Skin epidermis (tissue), 12 donors: ENCODE measurements at regions not wholly inside any gene's neighbourhood (a gene's known extent, or its start where the extent isn't known, plus 50 kb on each side); places are given as distances from the start of the nearest gene placed in this dataset.
"Not testable (repeated sequence)": the region's sequence is repeated elsewhere in the genome, so short reads cannot be mapped to it uniquely, and the experiment has no call there.

Experiments used
- H3K27ac ChIP-seq, 21 experiments: fragments of 200-600 bp; sonication (generic) in 11 of 21; one replicate each; pipeline ENCODE4 v1.5.0; 2020; ENCODE audit warnings: mild to moderate bottlenecking in 3 of 21, inconsistent platforms in 2 of 21, moderate library complexity in 2 of 21
- H3K4me3 ChIP-seq, 7 experiments: fragments of 200-600 bp; sonication (generic) in 2 of 7; one replicate each; pipeline ENCODE4 v1.5.0; 2020; ENCODE audit warnings: inconsistent platforms in 2 of 7, mild to moderate bottlenecking in 2 of 7, moderate library complexity in 1 of 7

DNA sequence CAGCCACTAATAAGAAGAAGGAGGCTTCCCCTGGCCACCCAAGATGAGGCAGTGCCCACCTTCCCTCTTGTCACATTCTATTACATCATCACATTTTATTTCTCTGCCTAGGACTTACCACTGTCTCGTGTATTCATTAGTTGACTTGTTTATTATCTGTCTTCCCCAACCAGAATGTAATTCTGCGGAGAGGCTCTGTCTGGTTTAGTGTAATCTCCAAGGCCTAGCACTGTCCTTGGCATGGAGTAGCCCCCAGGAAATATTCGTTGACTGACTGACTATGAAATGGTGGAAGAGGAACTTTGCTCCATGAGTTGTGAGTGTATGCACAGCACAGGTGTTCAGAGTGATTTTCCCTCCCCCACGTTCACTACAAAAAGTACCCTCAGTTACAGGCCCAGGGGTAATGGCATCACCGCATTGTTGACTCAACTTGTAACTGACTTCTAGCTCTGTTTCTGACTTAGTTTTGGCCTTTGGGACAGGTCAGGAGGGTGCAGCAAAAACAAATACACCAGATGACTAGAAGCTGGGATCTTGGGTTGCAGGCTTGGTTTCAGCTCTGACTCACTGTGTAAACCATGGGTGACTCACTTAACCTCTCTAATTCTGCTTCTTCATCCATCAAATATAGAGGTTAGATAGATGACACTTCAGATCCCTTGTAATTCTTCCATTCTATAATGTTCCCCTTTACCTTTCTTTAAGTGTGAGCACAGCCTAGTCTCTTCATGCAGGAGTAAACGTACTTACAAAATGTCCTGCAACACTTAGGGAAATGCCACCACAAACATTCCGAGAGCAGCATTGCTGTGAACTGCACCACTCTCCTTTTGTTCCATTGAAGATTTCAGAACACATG lies 229.7 kb downstream of the KCNRG start:
- H3K27ac ChIP-seq: peak overlapping the region in 4 of 21 experiments; percentile 7 to 34 (median 20)
- H3K4me3 ChIP-seq: no peak overlapping the region

DNA sequence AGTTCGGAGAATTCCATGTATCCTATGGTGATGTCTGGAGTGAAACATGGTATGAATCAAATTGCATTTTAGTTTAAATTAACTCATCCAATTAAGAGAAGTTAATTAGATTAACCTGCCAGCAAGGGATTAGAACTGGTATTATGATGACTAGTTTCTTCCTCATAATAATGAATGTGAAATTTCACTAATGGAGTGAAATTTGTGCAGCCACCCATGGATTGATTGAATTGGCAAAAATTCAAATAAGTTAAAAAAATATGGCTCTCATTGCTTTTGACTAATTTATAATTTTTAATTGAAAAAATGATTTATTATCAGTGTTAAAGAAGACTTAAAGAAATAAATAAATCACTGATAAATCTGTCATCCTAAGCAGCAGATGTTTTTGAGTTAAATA lies 232.0 kb downstream of the KCNRG start:
- Histone ChIP-seq H3K4me3 (no peak overlapping the region), H3K27ac (no peak overlapping the region)

DNA sequence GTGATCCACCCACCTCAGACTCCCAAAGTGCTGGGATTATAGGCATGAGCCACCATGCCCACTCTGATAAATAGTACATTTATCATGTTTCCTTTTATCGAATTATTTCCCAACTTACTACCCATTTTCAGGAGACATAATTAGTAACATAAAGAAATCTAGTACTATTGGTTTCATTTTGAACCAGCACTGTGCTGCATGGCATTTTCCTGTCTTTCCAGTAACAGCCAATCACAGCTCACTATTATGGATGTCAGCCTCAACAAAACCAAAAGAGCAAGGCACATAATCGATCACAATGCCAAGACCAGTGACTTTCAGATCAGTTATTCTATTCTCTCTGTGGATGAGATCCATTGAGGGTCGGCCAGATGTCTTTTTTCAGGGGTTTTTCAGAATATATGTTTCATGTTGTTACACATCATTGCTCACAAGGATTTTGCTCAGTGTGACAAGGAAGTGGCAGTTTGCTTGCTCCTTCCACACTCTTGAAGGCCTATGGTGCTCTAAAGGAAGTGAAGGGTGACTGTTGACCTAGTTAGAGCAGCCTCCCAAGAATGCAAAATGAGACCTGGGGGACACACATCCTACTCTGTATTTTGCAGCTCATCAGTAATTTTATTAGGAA lies 233.4 kb downstream of the KCNRG start:
- H3K4me3 ChIP-seq: no peak overlapping the region
- peak overlapping the region in 1 of 21 experiments; percentile 23 for H3K27ac ChIP-seq

DNA sequence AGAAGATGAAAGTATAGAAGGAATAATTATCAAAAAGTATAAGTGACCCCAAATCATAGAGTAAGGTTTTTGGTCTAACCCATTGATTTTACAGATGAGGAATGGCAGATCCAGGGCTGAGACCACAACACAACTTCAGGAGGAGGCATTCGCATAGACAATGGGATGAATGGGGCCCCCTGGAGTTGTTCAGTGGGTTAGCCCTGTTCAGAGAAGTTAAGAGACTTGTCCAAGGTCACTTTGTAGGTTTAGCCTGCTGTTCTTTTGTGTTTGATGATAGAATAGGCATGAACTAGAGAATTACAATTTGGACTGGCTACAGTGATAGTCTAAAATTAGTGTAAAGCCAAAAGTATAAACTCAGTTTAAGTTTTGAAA lies 233.9 kb downstream of the KCNRG start:
- no peak overlapping the region for H3K27ac ChIP-seq
- no peak overlapping the region for H3K4me3 ChIP-seq

DNA sequence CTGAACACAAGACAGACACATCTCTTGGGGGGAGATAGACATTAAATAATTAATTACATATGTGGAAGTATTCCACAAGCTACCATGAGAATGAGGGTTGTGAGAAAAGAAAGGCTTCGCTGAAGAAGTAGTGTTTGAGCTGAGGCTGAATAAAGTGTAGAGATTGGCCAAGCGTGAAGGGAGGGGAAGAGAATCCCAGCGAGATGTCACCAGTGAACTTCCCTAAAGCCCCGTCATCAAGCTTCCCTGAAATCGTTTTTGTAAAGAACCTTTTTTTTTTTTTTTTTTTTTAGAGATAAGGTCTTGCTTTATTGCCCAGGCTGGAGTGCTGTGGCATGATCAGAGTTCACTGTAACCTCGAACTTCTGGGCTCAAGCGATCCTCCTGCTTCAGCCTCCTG lies 235.2 kb downstream of the KCNRG start:
- no peak overlapping the region for H3K4me3 ChIP-seq
- no peak overlapping the region for H3K27ac ChIP-seq

- Histone ChIP-seq H3K4me3 (no peak overlapping the region), H3K27ac (peak overlapping the region in 3 of 21 experiments; percentile 13 to 67 (median 24))
Observed at GRCh38 chr13:50255639-50256038, 240.4 kb downstream of the KCNRG start.

GRCh38 chr13:50256536-50257321 lies 241.5 kb downstream of the KCNRG start:
- H3K27ac ChIP-seq: peak overlapping the region in 1 of 21 experiments; percentile 67
- H3K4me3 ChIP-seq: not testable (repeated sequence)

DNA sequence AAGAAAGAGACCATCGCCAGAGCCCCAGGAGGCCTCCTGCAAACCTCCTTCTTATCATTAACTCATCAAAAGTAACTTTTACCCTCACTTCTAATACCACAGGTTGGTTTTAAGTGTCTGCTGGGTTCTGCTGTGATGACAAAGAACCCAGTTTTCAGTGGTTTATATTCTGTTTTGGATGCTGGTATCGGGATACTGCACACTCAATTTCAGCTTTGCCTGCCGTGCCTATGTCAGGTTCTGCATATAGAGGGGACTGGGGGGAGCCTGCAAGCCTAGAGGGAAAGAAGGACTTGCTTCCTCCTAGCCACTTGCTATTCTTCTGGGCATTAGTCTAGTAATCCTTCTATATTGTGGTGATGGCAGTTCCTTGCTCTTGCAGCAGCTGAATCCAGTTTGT lies 242.4 kb downstream of the KCNRG start:
- Histone ChIP-seq H3K27ac (peak overlapping the region in 2 of 21 experiments; percentile 29 to 67), H3K4me3 (no peak overlapping the region)

DNA sequence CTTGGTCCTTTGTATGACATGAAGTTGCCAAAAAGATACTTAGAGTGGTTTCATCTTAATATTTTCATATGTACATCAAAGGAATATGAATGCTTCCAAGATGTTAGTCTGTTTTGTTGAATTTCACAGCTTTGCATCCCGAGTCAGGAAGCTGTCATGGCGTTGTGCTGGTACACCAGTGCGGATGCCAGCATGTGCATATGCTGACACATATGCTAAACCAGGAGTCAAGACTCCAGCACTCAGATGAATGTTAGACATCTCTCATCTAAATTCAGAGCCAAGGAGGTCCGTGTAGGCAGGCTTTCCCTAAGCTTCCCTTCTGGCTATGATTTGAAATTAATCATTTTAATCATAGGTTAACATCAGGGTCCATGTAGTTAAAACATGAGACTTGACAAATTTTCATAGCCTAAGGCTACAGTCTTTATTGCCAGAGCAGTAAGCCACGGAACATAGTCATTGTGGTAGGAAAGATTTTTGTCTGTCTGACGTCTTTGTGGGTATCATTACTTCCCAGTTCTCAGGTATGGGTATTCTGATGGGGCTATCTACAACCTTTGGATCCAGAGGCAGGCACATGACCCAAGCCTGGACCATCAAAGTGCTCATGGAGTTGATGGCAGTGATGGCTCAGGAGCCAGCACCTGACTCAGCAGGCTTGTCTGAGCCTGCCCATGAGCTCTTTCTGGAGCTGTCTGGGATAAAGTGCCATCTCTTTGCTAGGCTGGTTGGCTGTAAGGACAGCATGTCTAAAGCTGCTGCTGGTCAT lies 246.1 kb downstream of the KCNRG start:
- Histone ChIP-seq H3K27ac (no peak overlapping the region), H3K4me3 (no peak overlapping the region)

GRCh38 chr13:50267066-50267465 lies 251.8 kb downstream of the KCNRG start:
- Histone ChIP-seq H3K27ac (no peak overlapping the region), H3K4me3 (no peak overlapping the region)

- Histone ChIP-seq H3K4me3 (no peak overlapping the region), H3K27ac (no peak overlapping the region)
Observed at GRCh38 chr13:50267917-50268316, 252.7 kb downstream of the KCNRG start.

DNA sequence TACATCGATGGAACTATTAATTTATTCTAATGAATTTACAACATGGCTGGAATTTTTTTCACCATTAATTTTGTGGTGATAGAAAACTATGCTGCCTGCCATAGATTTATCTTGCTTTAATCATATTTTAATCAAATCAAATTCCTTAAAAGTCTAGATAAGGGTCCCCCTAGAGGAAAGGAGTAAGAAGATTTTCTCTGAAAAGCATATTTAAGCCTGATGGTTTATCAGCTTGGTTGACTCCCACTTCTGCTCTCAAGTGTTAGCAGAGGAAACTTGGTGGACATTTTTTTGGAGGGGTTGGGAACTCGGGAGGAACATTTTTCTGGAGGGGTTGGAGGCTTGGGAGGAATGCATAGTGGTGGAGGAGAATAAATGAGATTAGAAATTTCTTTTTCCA lies 253.3 kb downstream of the KCNRG start:
- Histone ChIP-seq H3K4me3 (no peak overlapping the region), H3K27ac (no peak overlapping the region)

DNA sequence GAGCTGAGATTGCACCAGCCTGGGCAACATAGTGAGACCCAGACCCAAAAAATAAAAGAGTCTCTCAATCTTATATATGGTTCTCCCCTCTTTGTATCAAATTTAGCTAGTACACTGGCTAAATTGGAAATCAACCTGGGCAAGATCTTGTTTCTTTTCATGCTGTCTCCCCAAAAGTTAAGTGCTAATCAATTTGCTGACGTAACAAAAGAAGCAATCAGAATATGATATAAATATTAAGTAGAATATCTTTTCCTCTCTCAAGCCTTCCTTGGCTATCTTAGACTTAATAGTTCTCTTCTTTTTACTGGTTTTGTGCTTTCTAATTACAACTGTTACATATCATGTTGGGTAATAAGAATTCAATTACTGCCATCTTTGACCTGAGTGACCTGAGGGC lies 258.9 kb downstream of the KCNRG start:
- H3K4me3 ChIP-seq: no peak overlapping the region
- no peak overlapping the region for H3K27ac ChIP-seq

- Histone ChIP-seq H3K27ac (no peak overlapping the region), H3K4me3 (no peak overlapping the region)
Observed at GRCh38 chr13:50275392-50276063, 260.3 kb downstream of the KCNRG start.

- Histone ChIP-seq H3K4me3 (no peak overlapping the region), H3K27ac (no peak overlapping the region)
Observed at GRCh38 chr13:50276550-50276949, 261.3 kb downstream of the KCNRG start.

DNA sequence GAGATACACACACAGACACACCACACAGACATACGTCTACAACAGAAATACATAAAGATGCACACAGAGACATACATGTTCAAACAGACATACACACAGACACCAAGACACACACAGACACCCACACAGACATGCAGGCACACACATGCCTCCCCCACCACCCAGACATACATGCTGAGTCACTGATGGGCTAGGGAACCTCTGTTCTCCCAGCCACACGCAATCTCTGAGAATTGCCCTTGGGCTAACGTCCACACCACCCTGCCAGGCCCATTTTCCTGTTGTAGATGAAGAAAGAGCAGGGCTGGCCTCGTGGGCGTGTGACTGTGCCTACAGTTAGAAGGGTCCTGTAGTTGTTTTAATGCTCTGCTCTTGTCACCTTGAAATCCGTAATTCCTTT lies 261.9 kb downstream of the KCNRG start:
- no peak overlapping the region for H3K4me3 ChIP-seq
- H3K27ac ChIP-seq: no peak overlapping the region

DNA sequence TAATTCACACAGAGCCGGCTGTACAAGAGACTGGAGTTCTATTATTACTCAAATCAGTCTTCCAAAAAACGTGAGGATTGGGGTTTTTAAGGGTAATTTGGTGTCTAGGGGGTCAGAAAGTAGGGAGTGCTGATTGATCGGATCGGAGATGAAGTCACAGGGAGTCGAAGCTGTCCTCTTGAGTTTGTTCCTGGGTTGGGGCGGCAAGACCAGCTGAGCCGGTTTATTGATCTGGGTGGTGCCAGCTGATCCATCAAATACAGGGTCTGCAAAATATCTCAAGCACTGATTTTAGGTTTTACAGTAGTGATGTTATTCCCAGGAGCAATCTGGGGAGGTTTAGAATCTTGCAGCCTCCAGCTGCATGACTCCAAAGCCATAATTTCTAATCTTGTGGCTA lies 262.7 kb downstream of the KCNRG start:
- Histone ChIP-seq H3K4me3 (no peak overlapping the region), H3K27ac (no peak overlapping the region)

DNA sequence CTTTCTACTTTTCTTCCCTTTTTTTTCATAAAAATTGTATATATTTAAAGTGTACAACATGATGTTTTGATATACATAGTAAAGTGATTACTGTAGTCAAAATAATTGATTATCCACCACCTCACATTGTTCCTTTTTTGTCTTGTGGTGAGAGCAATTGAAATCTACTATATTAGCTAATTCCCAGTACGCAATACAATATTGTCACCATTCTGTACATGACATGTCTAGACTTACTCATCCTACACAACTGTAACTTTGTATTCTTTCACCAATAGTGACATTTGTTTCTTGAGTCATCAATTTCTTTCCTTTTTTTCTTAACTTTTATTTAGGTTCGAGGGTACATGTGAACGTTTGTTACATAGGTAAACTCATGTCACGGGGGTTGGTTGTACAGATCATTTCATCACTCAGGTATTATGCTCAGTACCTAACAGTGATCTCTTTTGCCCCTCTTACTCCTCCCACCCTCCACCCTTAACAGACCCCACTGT lies 265.2 kb downstream of the KCNRG start:
- Histone ChIP-seq H3K27ac (no peak overlapping the region), H3K4me3 (no peak overlapping the region)

- H3K4me3 ChIP-seq: no peak overlapping the region
- no peak overlapping the region for H3K27ac ChIP-seq
Observed at GRCh38 chr13:50282016-50282415, 266.8 kb downstream of the KCNRG start.
